Hippocampal formation (tissue), 2 donors: ENCODE measurements at regions not wholly inside any gene's neighbourhood (a gene's known extent, or its start where the extent isn't known, plus 50 kb on each side); places are given as distances from the start of the nearest gene placed in this dataset.
"Not testable (repeated sequence)": the region's sequence is repeated elsewhere in the genome, so short reads cannot be mapped to it uniquely, and the experiment has no call there.

ENCODE experiments used
- DNase-seq, 2 donors: peaks; one replicate each; lab custom pipeline; 2025; lab: John Stamatoyannopoulos, UW

GRCh38 chr15:95016511-95017229 lies 785.3 kb downstream of the MCTP2 start:
- no peak for DNase-seq

GRCh38 chr15:95017666-95018328 lies 786.4 kb downstream of the MCTP2 start:
- DNase-seq, result no peak

- DNase-seq, result no peak
Measured at GRCh38 chr15:95018888-95019545, 787.7 kb downstream of the MCTP2 start.

- DNase-seq, result no peak
Measured at GRCh38 chr15:95019907-95020306, 788.5 kb downstream of the MCTP2 start.

- no peak for DNase-seq
Measured at GRCh38 chr15:95021816-95022215, 790.5 kb downstream of the MCTP2 start.

- no peak for DNase-seq
Measured at GRCh38 chr15:95024351-95024750, 793.0 kb downstream of the MCTP2 start.

GRCh38 chr15:95025924-95026728 lies 794.8 kb downstream of the MCTP2 start:
- no peak for DNase-seq

- no peak for DNase-seq
Measured at GRCh38 chr15:95027981-95028380, 796.6 kb downstream of the MCTP2 start.

- no peak for DNase-seq
Measured at GRCh38 chr15:95032156-95032555, 800.8 kb downstream of the MCTP2 start.

GRCh38 chr15:95035106-95035505 lies 803.7 kb downstream of the MCTP2 start:
- DNase-seq, result no peak

GRCh38 chr15:95041297-95041696 lies 809.9 kb downstream of the MCTP2 start:
- DNase-seq, result no peak

- DNase-seq, result not testable (repeated sequence)
Measured at GRCh38 chr15:95043236-95043932, 812.0 kb downstream of the MCTP2 start.

- DNase-seq, result no peak
Measured at GRCh38 chr15:95043933-95044313, 812.6 kb downstream of the MCTP2 start.

GRCh38 chr15:95044745-95045417 lies 813.5 kb downstream of the MCTP2 start:
- no peak for DNase-seq

- DNase-seq, result no peak
Measured at GRCh38 chr15:95051861-95052260, 820.5 kb downstream of the MCTP2 start.

- DNase-seq, result no peak
Measured at GRCh38 chr15:95059346-95059905, 828.1 kb downstream of the MCTP2 start.

- DNase-seq, result no peak
Measured at GRCh38 chr15:95068701-95069521, 837.5 kb downstream of the MCTP2 start.

- DNase-seq, result no peak
Measured at GRCh38 chr15:95075792-95076677, 844.7 kb downstream of the MCTP2 start.

- no peak for DNase-seq
Measured at GRCh38 chr15:95076678-95076990, 845.3 kb downstream of the MCTP2 start.
